Trophoblast cell (in vitro differentiated cells and primary cell): ENCODE measurements at regions not wholly inside any gene's neighbourhood (a gene's known extent, or its start where the extent isn't known, plus 50 kb on each side); places are given as distances from the start of the nearest gene placed in this dataset.
"Not testable (repeated sequence)": the region's sequence is repeated elsewhere in the genome, so short reads cannot be mapped to it uniquely, and the experiment has no call there.

Source experiments
- DNase-seq, 2 donors: peaks; one replicate each; pipeline ENCODE4 v3.0.0-alpha.2; 2016
- H2AFZ ChIP-seq: 2 replicates; pipeline ENCODE4 v1.6.1; 2013; ENCODE audit warnings: low read length, moderate library complexity, mild to moderate bottlenecking; ENCODE audit not compliant: insufficient read depth, poor library complexity
- H2AK5ac ChIP-seq: 2 replicates; pipeline ENCODE4 v1.6.1; 2013; ENCODE audit warnings: mild to moderate bottlenecking, low read length
- H2BK120ac ChIP-seq: 2 replicates; pipeline ENCODE4 v1.6.1; 2013; ENCODE audit warnings: low read length, mild to moderate bottlenecking, moderate library complexity; ENCODE audit not compliant: insufficient read depth, poor library complexity
- H2BK12ac ChIP-seq: 2 replicates; pipeline ENCODE4 v1.6.1; 2013; ENCODE audit warnings: mild to moderate bottlenecking, low read length, moderate library complexity
- H2BK5ac ChIP-seq: 2 replicates; pipeline ENCODE4 v1.6.1; 2013; ENCODE audit warnings: low read length, low read depth, moderate library complexity, mild to moderate bottlenecking; ENCODE audit not compliant: poor library complexity
- H3K14ac ChIP-seq: 2 replicates; pipeline ENCODE4 v1.6.1; 2013; ENCODE audit warnings: mild to moderate bottlenecking, low read length
- H3K18ac ChIP-seq: 2 replicates; pipeline ENCODE4 v1.6.1; 2013; ENCODE audit warnings: mild to moderate bottlenecking, low read length
- H3K23ac ChIP-seq: 2 replicates; pipeline ENCODE4 v1.6.1; 2013; ENCODE audit warnings: low read length
- H3K27ac ChIP-seq: 2 replicates; pipeline ENCODE4 v1.5.1; 2013; ENCODE audit warnings: low read depth, mild to moderate bottlenecking, inconsistent platforms, low read length, moderate library complexity
- H3K27me3 ChIP-seq: 2 replicates; pipeline ENCODE4 v1.6.1; 2013; ENCODE audit warnings: inconsistent platforms, mild to moderate bottlenecking, low read length, moderate library complexity; ENCODE audit not compliant: insufficient read depth
- H3K36me3 ChIP-seq, 2 experiments: 1 replicate in 1 of 2; 2 replicates in 1 of 2; pipeline ENCODE4 v1.6.1; 2013; ENCODE audit warnings: low read length in 2 of 2, mild to moderate bottlenecking in 2 of 2, moderate library complexity in 1 of 2; ENCODE audit not compliant: insufficient read depth in 2 of 2, control insufficient read depth in 1 of 2
- H3K4ac ChIP-seq: 2 replicates; pipeline ENCODE4 v1.6.1; 2013; ENCODE audit warnings: low read depth, mild to moderate bottlenecking, low read length, moderate library complexity
- H3K4me1 ChIP-seq, 2 experiments: 1 replicate in 1 of 2; 2 replicates in 1 of 2; pipeline ENCODE4 v1.6.1; 2013; ENCODE audit warnings: low read length in 2 of 2, mild to moderate bottlenecking in 2 of 2, moderate library complexity in 1 of 2; ENCODE audit not compliant: insufficient read depth in 2 of 2, control insufficient read depth in 1 of 2
- H3K4me2 ChIP-seq: 2 replicates; pipeline ENCODE4 v1.6.1; 2013; ENCODE audit warnings: inconsistent platforms, mild to moderate bottlenecking, low read length, moderate library complexity
- H3K4me3 ChIP-seq: 2 replicates; pipeline ENCODE4 v1.5.1; 2013; ENCODE audit warnings: mild to moderate bottlenecking, low read depth, low read length, inconsistent platforms
- H3K79me1 ChIP-seq: one replicate; pipeline ENCODE4 v1.6.1; 2013; ENCODE audit warnings: low read length
- H3K79me2 ChIP-seq: 2 replicates; pipeline ENCODE4 v1.6.1; 2013; ENCODE audit warnings: low read length, mild to moderate bottlenecking; ENCODE audit not compliant: control insufficient read depth, insufficient read depth, poor library complexity
- H3K9ac ChIP-seq: 2 replicates; pipeline ENCODE4 v1.6.1; 2013; ENCODE audit warnings: mild to moderate bottlenecking, low read length
- H3K9me3 ChIP-seq: 2 replicates; pipeline ENCODE4 v1.6.1; 2013; ENCODE audit warnings: low read depth, mild to moderate bottlenecking, control low read depth, inconsistent platforms, low read length; ENCODE audit not compliant: insufficient read depth
- H4K12ac ChIP-seq: 2 replicates; pipeline ENCODE4 v1.6.1; 2013; ENCODE audit warnings: low read depth, mild to moderate bottlenecking, low read length, moderate library complexity
- H4K8ac ChIP-seq: 2 replicates; pipeline ENCODE4 v1.6.1; 2013; ENCODE audit warnings: low read depth, mild to moderate bottlenecking, low read length, moderate library complexity
- H4K91ac ChIP-seq: one replicate; pipeline ENCODE4 v1.6.1; 2013; ENCODE audit warnings: low read depth, mild to moderate bottlenecking, low read length, moderate library complexity
- WGBS: extraction: QIAGEN DNeasy Blood & Tissue Kit; methylation state at CpG from one replicate; pipeline ENCODE4 v1.1.7; 2013; ENCODE audit warnings: missing lambda C conversion rate; ENCODE audit not compliant: insufficient read length, insufficient coverage; ENCODE audit errors: extremely low coverage; 5-methylcytosine and 5-hydroxymethylcytosine counted together

- not testable (repeated sequence) for H3K4me2 ChIP-seq, H4K91ac ChIP-seq, H3K4me3 ChIP-seq, H3K4me1 ChIP-seq, H3K4ac ChIP-seq, H3K79me1 ChIP-seq, H4K8ac ChIP-seq, DNase-seq, H2BK120ac ChIP-seq, H3K23ac ChIP-seq, H3K79me2 ChIP-seq, H3K27me3 ChIP-seq, H3K9me3 ChIP-seq, H2BK12ac ChIP-seq, H3K36me3 ChIP-seq, H3K18ac ChIP-seq, H2AK5ac ChIP-seq, H3K14ac ChIP-seq, H4K12ac ChIP-seq, H2AFZ ChIP-seq, H2BK5ac ChIP-seq, H3K27ac ChIP-seq, H3K9ac ChIP-seq
- no CpG with 5 or more reads among the region's 12 CpGs for WGBS
These were observed 690.4 kb upstream of the CNTN5 start for GRCh38 chr11:98330306-98330705.

- DNase-seq: no peak
- Histone ChIP-seq H3K4me2 (no peak overlapping the region), H3K9ac (no peak overlapping the region), H3K14ac (no peak overlapping the region), H2BK12ac (no peak overlapping the region), H3K4ac (no peak overlapping the region), H3K18ac (no peak overlapping the region), H4K12ac (no peak overlapping the region), H3K27ac (no peak overlapping the region), H2AK5ac (no peak overlapping the region), H3K79me1 (no peaks in the 10 kb centered on the region), H3K27me3 (no peaks in the 10 kb centered on the region), H3K9me3 (no peaks in the 10 kb centered on the region), H3K36me3 (no peaks in the 10 kb centered on the region), H2BK120ac (no peak overlapping the region), H4K8ac (no peak overlapping the region), H3K79me2 (no peaks in the 10 kb centered on the region), H3K23ac (no peak overlapping the region), H3K4me1 (no peaks in the 10 kb centered on the region), H2AFZ (no peak overlapping the region), H3K4me3 (no peak overlapping the region), H2BK5ac (no peak overlapping the region), H4K91ac (no peak overlapping the region)
- no CpG with 5 or more reads among the region's 4 CpGs for WGBS
These were observed 662.2 kb upstream of the CNTN5 start for GRCh38 chr11:98358551-98358950.

- Histone ChIP-seq H4K91ac (no peak overlapping the region), H3K4me3 (no peak overlapping the region), H4K12ac (no peak overlapping the region), H3K4me1 (no peaks in the 10 kb centered on the region), H2BK5ac (no peak overlapping the region), H3K9ac (no peak overlapping the region), H3K23ac (no peak overlapping the region), H2BK12ac (no peak overlapping the region), H3K27me3 (no peaks in the 10 kb centered on the region), H3K4me2 (no peak overlapping the region), H2AK5ac (no peak overlapping the region), H3K79me1 (no peaks in the 10 kb centered on the region), H3K14ac (no peak overlapping the region), H3K18ac (no peak overlapping the region), H3K4ac (no peak overlapping the region), H4K8ac (no peak overlapping the region), H3K79me2 (no peaks in the 10 kb centered on the region), H3K9me3 (no peaks in the 10 kb centered on the region), H3K27ac (no peak overlapping the region), H2AFZ (no peak overlapping the region), H2BK120ac (no peak overlapping the region), H3K36me3 (no peaks in the 10 kb centered on the region)
- WGBS: no CpG with 5 or more reads among the region's 3 CpGs
- DNase-seq: no peak
These were observed 655.6 kb upstream of the CNTN5 start for GRCh38 chr11:98365190-98365589.

GRCh38 chr11:98365941-98366340 is 654.8 kb upstream of the CNTN5 start:
- H4K8ac ChIP-seq: no peak overlapping the region
- H2AK5ac ChIP-seq: no peak overlapping the region
- H3K36me3 ChIP-seq: no peaks in the 10 kb centered on the region
- no peak for DNase-seq
- no peak overlapping the region for H2BK5ac ChIP-seq
- H3K4me1 ChIP-seq: no peaks in the 10 kb centered on the region
- H4K91ac ChIP-seq: no peak overlapping the region
- no peak overlapping the region for H3K23ac ChIP-seq
- no peak overlapping the region for H3K27ac ChIP-seq
- H3K14ac ChIP-seq: no peak overlapping the region
- H3K9me3 ChIP-seq: no peaks in the 10 kb centered on the region
- H3K9ac ChIP-seq: no peak overlapping the region
- H2AFZ ChIP-seq: no peak overlapping the region
- H4K12ac ChIP-seq: no peak overlapping the region
- no peaks in the 10 kb centered on the region for H3K27me3 ChIP-seq
- H3K79me2 ChIP-seq: no peaks in the 10 kb centered on the region
- H3K4me2 ChIP-seq: no peak overlapping the region
- no peak overlapping the region for H2BK120ac ChIP-seq
- H3K4me3 ChIP-seq: no peak overlapping the region
- H2BK12ac ChIP-seq: no peak overlapping the region
- H3K79me1 ChIP-seq: no peaks in the 10 kb centered on the region
- WGBS: no CpG with 5 or more reads among the region's 2 CpGs
- no peak overlapping the region for H3K4ac ChIP-seq
- H3K18ac ChIP-seq: no peak overlapping the region
